Natural killer cell treated with Interleukin-12 subunit alpha and Interleukin-12 subunit beta and Interleukin-15 and Interleukin-18, amount 100 ng/mL, for 72 hours (primary cell): ENCODE measurements at regions not wholly inside any gene's neighbourhood (a gene's known extent, or its start where the extent isn't known, plus 50 kb on each side); places are given as distances from the start of the nearest gene placed in this dataset.
"Not testable (repeated sequence)": the region's sequence is repeated elsewhere in the genome, so short reads cannot be mapped to it uniquely, and the experiment has no call there.

ENCODE experiments used
- ATAC-seq, 2 donors: fragments of 150-1000 bp; cut with Tn5 transposase in 1 of 2; sonication (Bioruptor Pico), chemical (Tn5 transposase) in 1 of 2; 2 replicates each; pipeline ENCODE4 v1.10.0; 2021
- DNase-seq: peaks from one replicate; pipeline ENCODE4 v3.0.0; 2022; ENCODE audit warnings: low spot score
- H3K27ac Mint-ChIP-seq, 2 donors: 1 replicate in 1 of 2; 2 replicates in 1 of 2; pipeline ENCODE4 v1.8.0; 2022; ENCODE audit warnings: mixed read lengths in 2 of 2, mild to moderate bottlenecking in 1 of 2, moderate library complexity in 1 of 2
- H3K27me3 Mint-ChIP-seq, 2 donors: 1 replicate in 1 of 2; 2 replicates in 1 of 2; pipeline ENCODE4 v1.8.0; 2022; ENCODE audit warnings: mixed read lengths in 2 of 2
- H3K36me3 Mint-ChIP-seq: one replicate; pipeline ENCODE4 v1.8.0; 2022; ENCODE audit warnings: mixed read lengths
- H3K4me1 Mint-ChIP-seq, 2 donors: 1 replicate in 1 of 2; 2 replicates in 1 of 2; pipeline ENCODE4 v1.8.0; 2022; ENCODE audit warnings: low read depth in 2 of 2, mixed read lengths in 2 of 2, mild to moderate bottlenecking in 1 of 2
- H3K4me3 Mint-ChIP-seq: one replicate; pipeline ENCODE4 v1.8.0; 2022; ENCODE audit warnings: mixed read lengths
- H3K9me3 Mint-ChIP-seq: 2 replicates; pipeline ENCODE4 v1.8.0; 2022; ENCODE audit warnings: mixed read lengths

DNA sequence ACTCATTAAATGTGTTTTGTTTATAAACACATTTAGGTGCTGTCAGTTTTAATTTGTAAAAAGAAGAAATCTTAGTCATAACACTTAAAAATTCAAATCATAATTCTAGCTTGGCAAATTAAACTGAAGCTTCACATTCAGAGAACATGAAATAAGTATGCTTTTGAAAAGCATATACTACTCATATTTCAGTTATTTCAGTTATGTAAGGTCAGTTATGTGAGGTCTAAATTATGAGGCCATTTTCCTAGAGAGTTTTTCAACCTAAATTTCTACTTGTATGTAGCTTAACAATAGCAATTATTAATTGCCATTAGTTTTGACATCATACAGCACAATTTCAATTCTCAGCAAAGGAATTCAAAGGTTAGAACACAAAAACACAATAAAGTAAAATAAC, 465.0 kb downstream of the PLOD2 start:
- ATAC-seq (no peak), DNase-seq (no peak)
- Mint-ChIP-seq H3K4me3 (no peak overlapping the region), H3K9me3 (peaks cover 10% of the 10 kb centered on the region), H3K27me3 (no peaks in the 10 kb centered on the region), H3K4me1 (no peaks in the 10 kb centered on the region), H3K36me3 (no peaks in the 10 kb centered on the region), H3K27ac (no peak overlapping the region)

DNA sequence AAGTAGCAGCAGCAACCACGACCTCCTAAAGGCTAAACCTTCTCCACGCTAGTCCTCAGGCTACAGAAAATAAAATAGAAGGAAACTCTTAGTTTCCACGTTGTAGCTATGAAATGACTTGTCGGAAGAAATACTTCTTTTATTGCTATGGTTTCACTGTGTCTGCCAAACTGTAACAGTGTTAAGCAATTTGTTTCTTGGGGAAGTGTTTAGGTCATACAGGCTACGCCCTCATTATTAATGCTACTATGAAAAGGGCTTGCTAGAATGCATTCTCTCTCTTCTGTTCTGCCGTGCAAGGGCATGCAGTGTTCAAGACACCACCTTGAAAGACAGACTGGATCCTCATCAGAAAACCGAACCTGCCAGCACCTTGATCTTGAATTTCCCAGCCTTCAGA, 462.7 kb downstream of the PLOD2 start:
- H3K36me3 Mint-ChIP-seq, result no peaks in the 10 kb centered on the region

GRCh38 chr3:145698749-145699148, 462.2 kb downstream of the PLOD2 start:
- ATAC-seq, result no peak
- H3K36me3 Mint-ChIP-seq, result no peaks in the 10 kb centered on the region
- H3K4me1 Mint-ChIP-seq, result no peaks in the 10 kb centered on the region
- no peak for DNase-seq
- no peak overlapping the region for H3K27ac Mint-ChIP-seq
- no peaks in the 10 kb centered on the region for H3K27me3 Mint-ChIP-seq
- H3K4me3 Mint-ChIP-seq, result no peak overlapping the region
- H3K9me3 Mint-ChIP-seq, result peaks cover 5% of the 10 kb centered on the region

More for the DNA sequence above, 462.7 kb downstream of the PLOD2 start:
- no peaks in the 10 kb centered on the region for H3K4me1 Mint-ChIP-seq
- H3K27ac Mint-ChIP-seq, result no peak overlapping the region
- peaks cover 7% of the 10 kb centered on the region for H3K9me3 Mint-ChIP-seq
- no peaks in the 10 kb centered on the region for H3K27me3 Mint-ChIP-seq
- ATAC-seq (no peak), DNase-seq (no peak)
- no peak overlapping the region for H3K4me3 Mint-ChIP-seq

DNA sequence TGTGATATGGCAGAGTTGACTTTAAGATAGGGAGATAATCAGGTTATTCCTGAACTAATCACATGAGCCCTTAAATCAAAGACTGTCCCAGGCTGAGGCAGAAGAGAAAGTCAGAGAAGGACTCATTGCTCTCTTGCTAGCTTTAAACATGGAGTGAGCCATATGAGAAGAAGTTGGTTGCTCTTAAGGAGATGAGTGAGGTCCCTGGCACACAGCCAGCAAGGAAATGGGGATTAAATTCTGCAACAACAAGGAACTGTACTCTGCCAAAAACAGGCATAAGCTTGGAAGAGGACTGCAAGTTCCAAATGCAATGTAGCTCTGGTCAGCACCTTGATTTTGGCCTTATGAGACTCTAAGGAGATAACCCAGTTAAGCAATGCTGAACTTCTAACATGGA, 457.0 kb downstream of the PLOD2 start:
- Mint-ChIP-seq H3K27ac (no peak overlapping the region), H3K27me3 (no peaks in the 10 kb centered on the region), H3K4me3 (no peak overlapping the region), H3K9me3 (peaks cover 5% of the 10 kb centered on the region), H3K4me1 (no peaks in the 10 kb centered on the region), H3K36me3 (no peaks in the 10 kb centered on the region)
- no peak for DNase-seq
- ATAC-seq, result no peak

- peaks cover 19% of the 10 kb centered on the region for H3K9me3 Mint-ChIP-seq
- H3K27ac Mint-ChIP-seq, DNase-seq, H3K4me3 Mint-ChIP-seq, H3K4me1 Mint-ChIP-seq, ATAC-seq, H3K27me3 Mint-ChIP-seq, H3K36me3 Mint-ChIP-seq: not testable (repeated sequence)
Observed at GRCh38 chr3:145709779-145710178, 451.2 kb downstream of the PLOD2 start.

GRCh38 chr3:145716519-145716918, 444.5 kb downstream of the PLOD2 start:
- no peaks in the 10 kb centered on the region for H3K36me3 Mint-ChIP-seq
- no peak overlapping the region for H3K4me3 Mint-ChIP-seq
- no peaks in the 10 kb centered on the region for H3K27me3 Mint-ChIP-seq
- H3K9me3 Mint-ChIP-seq, result peaks cover 10% of the 10 kb centered on the region
- DNase-seq, result no peak
- H3K27ac Mint-ChIP-seq, result no peak overlapping the region
- no peak for ATAC-seq
- H3K4me1 Mint-ChIP-seq, result no peaks in the 10 kb centered on the region

- DNase-seq (no peak), ATAC-seq (no peak)
- no peaks in the 10 kb centered on the region for H3K4me1 Mint-ChIP-seq
- H3K36me3 Mint-ChIP-seq, result no peaks in the 10 kb centered on the region
- peaks cover 11% of the 10 kb centered on the region for H3K9me3 Mint-ChIP-seq
- H3K27me3 Mint-ChIP-seq, result no peaks in the 10 kb centered on the region
- no peak overlapping the region for H3K27ac Mint-ChIP-seq
- no peak overlapping the region for H3K4me3 Mint-ChIP-seq
Observed at GRCh38 chr3:145719114-145719513, 441.9 kb downstream of the PLOD2 start.

DNA sequence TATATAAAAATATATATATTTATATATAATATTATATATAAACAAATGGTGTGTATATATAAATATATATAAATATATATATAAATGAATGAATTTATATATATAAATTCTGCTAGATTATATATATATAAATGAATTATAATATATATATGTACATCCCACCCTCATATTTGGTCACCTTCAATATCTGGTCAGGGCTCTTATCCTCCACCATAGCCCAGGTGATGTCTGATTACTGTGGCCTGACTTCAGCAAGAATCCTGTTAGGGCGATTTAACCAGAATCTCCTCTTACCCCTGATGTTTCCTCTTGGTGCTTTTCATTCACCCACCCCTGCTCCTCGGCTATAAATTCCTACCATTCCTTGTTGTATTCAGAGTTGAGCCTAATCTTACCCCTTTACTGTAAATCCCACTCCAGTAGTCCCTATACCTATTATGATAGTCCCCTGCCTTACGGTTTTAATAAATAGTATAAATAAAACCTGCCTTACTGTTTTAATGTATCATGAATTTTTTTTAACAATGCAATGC, 439.6 kb downstream of the PLOD2 start:
- DNase-seq, result no peak
- no peak for ATAC-seq
- Mint-ChIP-seq H3K27me3 (no peaks in the 10 kb centered on the region), H3K27ac (no peak overlapping the region), H3K4me3 (no peak overlapping the region), H3K9me3 (peaks cover 11% of the 10 kb centered on the region), H3K36me3 (no peaks in the 10 kb centered on the region), H3K4me1 (no peaks in the 10 kb centered on the region)

DNA sequence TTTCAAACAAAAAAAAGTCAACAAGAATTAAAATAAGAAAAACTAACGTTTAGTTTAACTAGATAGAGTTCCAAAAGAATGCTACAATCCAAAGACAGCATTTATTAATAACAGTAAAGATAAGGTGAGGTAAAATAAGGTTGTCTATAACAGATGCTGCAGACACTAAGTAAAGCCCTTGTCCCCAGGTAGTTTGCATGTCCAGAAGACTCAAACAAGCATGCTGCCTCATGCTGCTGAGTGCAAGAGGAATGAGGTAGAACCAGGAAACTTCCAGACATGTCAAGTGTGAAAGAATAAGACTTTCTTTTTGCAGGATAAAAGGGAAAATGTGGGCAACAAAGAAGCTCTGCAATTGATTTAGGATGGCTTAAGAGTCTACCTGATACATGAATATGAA, 439.2 kb downstream of the PLOD2 start:
- no peaks in the 10 kb centered on the region for H3K27me3 Mint-ChIP-seq
- H3K4me3 Mint-ChIP-seq, result no peak overlapping the region
- DNase-seq, result no peak
- peaks cover 12% of the 10 kb centered on the region for H3K9me3 Mint-ChIP-seq
- H3K36me3 Mint-ChIP-seq, result no peaks in the 10 kb centered on the region
- H3K27ac Mint-ChIP-seq, result no peak overlapping the region
- no peaks in the 10 kb centered on the region for H3K4me1 Mint-ChIP-seq
- ATAC-seq, result no peak

DNA sequence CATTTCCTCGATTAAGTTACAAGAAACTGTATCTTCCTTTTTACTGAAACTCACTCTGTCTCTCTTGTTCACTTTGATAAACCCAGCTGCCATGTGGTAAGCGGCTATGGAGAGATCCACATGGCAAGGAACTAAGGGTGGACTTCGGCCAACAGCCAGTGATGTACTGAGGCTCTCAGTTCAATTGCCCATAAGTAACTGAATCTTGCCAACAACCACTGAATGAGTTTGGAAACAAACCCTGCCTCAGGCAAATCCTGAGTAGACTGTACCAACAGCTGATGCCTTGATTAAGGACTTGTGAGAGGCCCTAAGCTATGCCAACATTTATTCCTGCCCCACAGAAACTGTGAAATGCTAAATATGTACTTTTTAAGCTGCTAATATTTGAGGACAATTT, 433.5 kb downstream of the PLOD2 start:
- Mint-ChIP-seq H3K36me3 (no peaks in the 10 kb centered on the region), H3K27ac (no peak overlapping the region), H3K4me3 (no peak overlapping the region), H3K9me3 (peaks cover 20% of the 10 kb centered on the region), H3K27me3 (no peaks in the 10 kb centered on the region), H3K4me1 (no peaks in the 10 kb centered on the region)
- ATAC-seq (no peak), DNase-seq (no peak)

DNA sequence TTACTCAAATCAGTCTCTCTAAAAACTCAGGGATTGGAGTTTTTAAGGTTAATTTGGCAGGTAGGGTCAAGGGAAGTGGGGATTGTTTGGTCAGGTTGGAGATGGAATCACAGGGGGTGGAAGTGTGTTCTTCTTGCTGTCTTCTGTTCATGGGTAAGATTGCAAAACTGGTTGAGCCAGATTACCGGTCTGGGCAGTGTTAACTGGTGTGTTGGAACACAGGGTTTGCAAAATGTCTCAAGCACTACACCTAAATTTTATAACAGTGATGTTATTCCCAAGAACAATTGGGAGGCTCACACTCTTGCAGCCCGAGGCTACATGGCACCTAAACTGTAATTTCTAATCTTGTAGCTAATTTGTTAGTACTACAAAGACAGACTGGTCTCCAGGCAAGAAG, 425.4 kb downstream of the PLOD2 start:
- Mint-ChIP-seq H3K27ac (no peak overlapping the region), H3K4me1 (no peaks in the 10 kb centered on the region), H3K36me3 (no peaks in the 10 kb centered on the region), H3K9me3 (peaks cover 10% of the 10 kb centered on the region), H3K27me3 (no peaks in the 10 kb centered on the region), H3K4me3 (no peak overlapping the region)
- DNase-seq (no peak), ATAC-seq (no peak)

GRCh38 chr3:145737952-145738351, 423.0 kb downstream of the PLOD2 start:
- no peaks in the 10 kb centered on the region for H3K4me1 Mint-ChIP-seq
- no peaks in the 10 kb centered on the region for H3K36me3 Mint-ChIP-seq
- H3K27ac Mint-ChIP-seq, result no peak overlapping the region
- no peak overlapping the region for H3K4me3 Mint-ChIP-seq
- DNase-seq (no peak), ATAC-seq (no peak)
- no peaks in the 10 kb centered on the region for H3K27me3 Mint-ChIP-seq
- peaks cover 7% of the 10 kb centered on the region for H3K9me3 Mint-ChIP-seq

DNA sequence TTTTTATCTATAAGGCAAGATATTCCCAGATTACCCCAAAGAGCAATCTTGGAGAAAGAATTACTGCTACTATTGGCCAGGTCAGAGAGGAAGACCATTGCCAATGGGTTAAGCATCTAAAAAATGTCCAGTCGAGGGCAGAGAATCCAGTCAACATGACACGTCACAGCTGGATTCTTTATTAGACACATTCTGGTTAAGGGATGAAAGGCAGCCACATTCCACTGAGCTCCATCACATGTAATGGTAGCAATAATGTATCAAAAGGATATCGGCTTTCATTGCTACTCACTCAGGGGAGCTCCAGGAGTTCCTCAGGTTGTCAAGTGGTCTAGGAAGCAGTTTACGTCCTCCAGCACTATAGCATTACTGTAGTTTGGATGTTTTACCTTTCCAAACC, 421.1 kb downstream of the PLOD2 start:
- H3K9me3 Mint-ChIP-seq, result peaks cover 11% of the 10 kb centered on the region
- no peak overlapping the region for H3K27ac Mint-ChIP-seq
- no peaks in the 10 kb centered on the region for H3K36me3 Mint-ChIP-seq
- ATAC-seq, result no peak
- no peak for DNase-seq
- no peaks in the 10 kb centered on the region for H3K27me3 Mint-ChIP-seq
- H3K4me1 Mint-ChIP-seq, result no peaks in the 10 kb centered on the region
- H3K4me3 Mint-ChIP-seq, result no peak overlapping the region

DNA sequence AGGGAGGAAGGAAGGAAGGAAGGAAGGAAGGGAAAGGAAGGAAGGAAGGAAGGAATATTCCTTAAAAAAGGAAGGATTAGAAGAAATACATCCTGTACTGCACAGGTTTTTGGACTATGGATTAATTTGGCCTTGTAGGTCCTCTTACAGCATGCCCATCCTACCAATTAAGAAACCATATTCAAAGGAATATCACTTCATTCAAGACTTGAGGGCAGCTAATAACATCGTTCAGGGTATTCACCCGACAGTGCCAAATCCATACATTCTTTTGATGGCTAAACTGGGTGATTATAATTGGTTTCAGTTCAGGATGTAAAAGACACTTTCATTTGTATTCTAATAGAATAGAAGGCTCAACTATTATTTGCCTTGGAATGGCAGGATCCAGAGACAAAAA, 410.3 kb downstream of the PLOD2 start:
- no peak overlapping the region for H3K27ac Mint-ChIP-seq
- no peaks in the 10 kb centered on the region for H3K27me3 Mint-ChIP-seq
- H3K36me3 Mint-ChIP-seq, result peaks cover 4% of the 10 kb centered on the region
- H3K9me3 Mint-ChIP-seq, result peaks cover 17% of the 10 kb centered on the region
- DNase-seq (no peak), ATAC-seq (no peak)
- H3K4me1 Mint-ChIP-seq, result no peaks in the 10 kb centered on the region
- no peak overlapping the region for H3K4me3 Mint-ChIP-seq

- Mint-ChIP-seq H3K9me3 (peaks cover 13% of the 10 kb centered on the region), H3K4me1 (no peaks in the 10 kb centered on the region), H3K4me3 (no peak overlapping the region), H3K36me3 (peaks cover 4% of the 10 kb centered on the region), H3K27me3 (no peaks in the 10 kb centered on the region), H3K27ac (no peak overlapping the region)
- no peak for DNase-seq
- no peak for ATAC-seq
Observed at GRCh38 chr3:145752576-145752975, 408.4 kb downstream of the PLOD2 start.
